ENCODE measurements at regions not wholly inside any gene's neighbourhood (a gene's known extent, or its start where the extent isn't known, plus 50 kb on each side); places are given as distances from the start of the nearest gene placed in this dataset.

GRCh38 chr20:39944861-39945260 lies 744.2 kb downstream of the MAFB start:
- Histone ChIP-seq H3F3A (ENCODE audit: insufficient read depth, low read length) (no peaks in the 10 kb centered on the region), H3K9ac (ENCODE audit: low read length) (no peak overlapping the region), H3K27ac (ENCODE audit: low read depth, low read length, poor library complexity, severe bottlenecking) (no peak overlapping the region), H4K20me1 (ENCODE audit: insufficient read depth, low read length) (no peaks in the 10 kb centered on the region), H3K9me2 (ENCODE audit: low read depth, low read length) (no peaks in the 10 kb centered on the region), H3K79me2 (ENCODE audit: insufficient read depth, low read length) (no peaks in the 10 kb centered on the region), H2AFZ (ENCODE audit: low read length) (no peak overlapping the region), H3K4me3 (ENCODE audit: low read depth, low read length, poor library complexity, severe bottlenecking) (no peak overlapping the region), H3K4me2 (ENCODE audit: low read length) (no peak overlapping the region), H3K9me3 (ENCODE audit: low read length) (no peaks in the 10 kb centered on the region), H3K4me1 (ENCODE audit: insufficient read depth, low read length, severe bottlenecking) (no peaks in the 10 kb centered on the region), H3K27me3 (ENCODE audit: insufficient read depth, low read length) (no peaks in the 10 kb centered on the region), H3K36me3 (ENCODE audit: insufficient read depth, low read length) (no peaks in the 10 kb centered on the region)
- TF ChIP-seq EZH2 (IDR thresholded peaks at IDR 0.05; ENCODE audit: borderline replicate concordance, low read length) (no peak), CTCF (IDR thresholded peaks at IDR 0.05; ENCODE audit: low read length) (no peak)

DNA sequence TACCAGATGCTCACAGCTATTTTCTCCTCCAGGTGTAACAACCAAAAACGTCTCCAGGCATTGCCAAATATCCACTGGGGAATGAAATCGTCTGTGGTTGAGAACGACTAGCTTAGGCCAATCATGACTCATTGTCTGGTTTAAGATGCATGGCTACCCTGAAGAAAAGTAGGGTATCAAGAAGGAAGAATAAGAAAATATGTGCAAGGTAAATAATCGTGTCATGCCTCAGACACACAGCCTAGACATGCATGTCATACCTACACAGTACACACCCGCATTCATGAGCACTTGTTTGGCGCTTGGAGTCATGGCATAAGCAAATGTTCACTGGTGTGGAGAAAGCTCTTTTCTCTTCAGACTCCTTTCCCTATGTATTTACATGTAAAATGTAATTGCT lies 745.7 kb downstream of the MAFB start:
- H3K4me2 ChIP-seq (ENCODE audit: low read length) = no peak overlapping the region
- no peaks in the 10 kb centered on the region for H3F3A ChIP-seq (ENCODE audit: insufficient read depth, low read length)
- H3K4me3 ChIP-seq (ENCODE audit: low read depth, low read length, poor library complexity, severe bottlenecking) = no peak overlapping the region
- H3K9me2 ChIP-seq (ENCODE audit: low read depth, low read length) = no peaks in the 10 kb centered on the region
- no peak overlapping the region for H3K9ac ChIP-seq (ENCODE audit: low read length)
- no peaks in the 10 kb centered on the region for H3K4me1 ChIP-seq (ENCODE audit: insufficient read depth, low read length, severe bottlenecking)
- H3K27ac ChIP-seq (ENCODE audit: low read depth, low read length, poor library complexity, severe bottlenecking) = no peak overlapping the region
- no peaks in the 10 kb centered on the region for H3K9me3 ChIP-seq (ENCODE audit: low read length)
- H4K20me1 ChIP-seq (ENCODE audit: insufficient read depth, low read length) = no peaks in the 10 kb centered on the region
- H2AFZ ChIP-seq (ENCODE audit: low read length) = no peak overlapping the region
- no peaks in the 10 kb centered on the region for H3K27me3 ChIP-seq (ENCODE audit: insufficient read depth, low read length)
- H3K79me2 ChIP-seq (ENCODE audit: insufficient read depth, low read length) = no peaks in the 10 kb centered on the region
- no peaks in the 10 kb centered on the region for H3K36me3 ChIP-seq (ENCODE audit: insufficient read depth, low read length)
- TF ChIP-seq CTCF (IDR thresholded peaks at IDR 0.05; ENCODE audit: low read length) (no peak), EZH2 (IDR thresholded peaks at IDR 0.05; ENCODE audit: borderline replicate concordance, low read length) (no peak)

DNA sequence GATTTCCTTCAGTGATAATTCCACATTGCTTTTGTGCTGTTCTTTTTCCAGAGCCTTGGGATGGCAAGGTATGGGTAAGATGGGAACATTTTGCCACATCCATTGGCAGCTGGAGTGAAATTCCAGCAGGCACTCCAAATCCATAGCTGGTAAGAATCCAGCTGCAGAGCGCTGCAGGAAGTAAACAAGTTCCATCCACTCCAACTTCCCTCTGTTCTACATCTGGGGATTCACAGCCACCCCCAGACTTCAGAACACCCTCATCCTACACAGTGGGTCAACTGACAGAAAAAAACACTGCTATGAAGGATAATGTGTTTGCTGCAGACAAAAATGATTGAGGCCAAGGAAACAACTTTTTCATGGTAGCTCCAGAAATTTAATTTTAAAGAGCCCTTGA lies 747.8 kb downstream of the MAFB start:
- no peaks in the 10 kb centered on the region for H3K36me3 ChIP-seq (ENCODE audit: insufficient read depth, low read length)
- no peak overlapping the region for H2AFZ ChIP-seq (ENCODE audit: low read length)
- H3F3A ChIP-seq (ENCODE audit: insufficient read depth, low read length) = no peaks in the 10 kb centered on the region
- no peak overlapping the region for H3K27ac ChIP-seq (ENCODE audit: low read depth, low read length, poor library complexity, severe bottlenecking)
- H4K20me1 ChIP-seq (ENCODE audit: insufficient read depth, low read length) = no peaks in the 10 kb centered on the region
- no peaks in the 10 kb centered on the region for H3K9me2 ChIP-seq (ENCODE audit: low read depth, low read length)
- H3K4me2 ChIP-seq (ENCODE audit: low read length) = no peak overlapping the region
- no peaks in the 10 kb centered on the region for H3K4me1 ChIP-seq (ENCODE audit: insufficient read depth, low read length, severe bottlenecking)
- H3K4me3 ChIP-seq (ENCODE audit: low read depth, low read length, poor library complexity, severe bottlenecking) = no peak overlapping the region
- no peaks in the 10 kb centered on the region for H3K79me2 ChIP-seq (ENCODE audit: insufficient read depth, low read length)
- H3K27me3 ChIP-seq (ENCODE audit: insufficient read depth, low read length) = no peaks in the 10 kb centered on the region
- no peak overlapping the region for H3K9ac ChIP-seq (ENCODE audit: low read length)
- TF ChIP-seq EZH2 (IDR thresholded peaks at IDR 0.05; ENCODE audit: borderline replicate concordance, low read length) = no peak
- TF ChIP-seq CTCF (IDR thresholded peaks at IDR 0.05; ENCODE audit: low read length) = no peak
- H3K9me3 ChIP-seq (ENCODE audit: low read length) = no peaks in the 10 kb centered on the region
